HG03571 (cell line): ENCODE measurements at regions not wholly inside any gene's neighbourhood (a gene's known extent, or its start where the extent isn't known, plus 50 kb on each side); places are given as distances from the start of the nearest gene placed in this dataset.

Source experiments
- ATAC-seq: cut with Tn5 transposase; IDR thresholded peaks from one replicate; pipeline ENCODE4 v1.9.1; 2021; ENCODE audit not compliant: unreplicated experiment

GRCh38 chr20:23254505-23254904, 96.1 kb upstream of the NXT1 start:
- ATAC-seq: no peak

GRCh38 chr20:23254034-23254433, 96.6 kb upstream of the NXT1 start:
- no peak for ATAC-seq

- no peak for ATAC-seq
Observed at GRCh38 chr20:23253524-23253923, 97.1 kb upstream of the NXT1 start.

- no peak for ATAC-seq
Observed at GRCh38 chr20:23251779-23252178, 98.8 kb upstream of the NXT1 start.

GRCh38 chr20:23249541-23249940, 101.0 kb upstream of the NXT1 start:
- ATAC-seq: no peak

GRCh38 chr20:23248461-23248882, 102.1 kb upstream of the NXT1 start:
- ATAC-seq: no peak

GRCh38 chr20:23246717-23247664, 103.6 kb upstream of the NXT1 start:
- no peak for ATAC-seq

- peak; percentile 76 for ATAC-seq
Observed at GRCh38 chr20:23245553-23246181, 104.9 kb upstream of the NXT1 start.

GRCh38 chr20:23244916-23245552, 105.6 kb upstream of the NXT1 start:
- ATAC-seq: no peak

- no peak for ATAC-seq
Observed at GRCh38 chr20:23244156-23244915, 106.3 kb upstream of the NXT1 start.

- no peak for ATAC-seq
Observed at GRCh38 chr20:23243791-23244155, 106.8 kb upstream of the NXT1 start.

GRCh38 chr20:23242556-23243180, 107.9 kb upstream of the NXT1 start:
- no peak for ATAC-seq

GRCh38 chr20:23242104-23242503, 108.5 kb upstream of the NXT1 start:
- no peak for ATAC-seq

- ATAC-seq: no peak
Observed at GRCh38 chr20:23241416-23241815, 109.2 kb upstream of the NXT1 start.

GRCh38 chr20:23240519-23240918, 110.1 kb upstream of the NXT1 start:
- no peak for ATAC-seq

GRCh38 chr20:23237201-23237600, 113.4 kb upstream of the NXT1 start:
- ATAC-seq: no peak

GRCh38 chr20:23235173-23236027, 115.2 kb upstream of the NXT1 start:
- ATAC-seq: no peak

- ATAC-seq: no peak
Observed at GRCh38 chr20:23234311-23235078, 116.1 kb upstream of the NXT1 start.

GRCh38 chr20:23233341-23233740, 117.2 kb upstream of the NXT1 start:
- ATAC-seq: no peak
